ENCODE measurements at regions not wholly inside any gene's neighbourhood (a gene's known extent, or its start where the extent isn't known, plus 50 kb on each side); places are given as distances from the start of the nearest gene placed in this dataset.

DNA sequence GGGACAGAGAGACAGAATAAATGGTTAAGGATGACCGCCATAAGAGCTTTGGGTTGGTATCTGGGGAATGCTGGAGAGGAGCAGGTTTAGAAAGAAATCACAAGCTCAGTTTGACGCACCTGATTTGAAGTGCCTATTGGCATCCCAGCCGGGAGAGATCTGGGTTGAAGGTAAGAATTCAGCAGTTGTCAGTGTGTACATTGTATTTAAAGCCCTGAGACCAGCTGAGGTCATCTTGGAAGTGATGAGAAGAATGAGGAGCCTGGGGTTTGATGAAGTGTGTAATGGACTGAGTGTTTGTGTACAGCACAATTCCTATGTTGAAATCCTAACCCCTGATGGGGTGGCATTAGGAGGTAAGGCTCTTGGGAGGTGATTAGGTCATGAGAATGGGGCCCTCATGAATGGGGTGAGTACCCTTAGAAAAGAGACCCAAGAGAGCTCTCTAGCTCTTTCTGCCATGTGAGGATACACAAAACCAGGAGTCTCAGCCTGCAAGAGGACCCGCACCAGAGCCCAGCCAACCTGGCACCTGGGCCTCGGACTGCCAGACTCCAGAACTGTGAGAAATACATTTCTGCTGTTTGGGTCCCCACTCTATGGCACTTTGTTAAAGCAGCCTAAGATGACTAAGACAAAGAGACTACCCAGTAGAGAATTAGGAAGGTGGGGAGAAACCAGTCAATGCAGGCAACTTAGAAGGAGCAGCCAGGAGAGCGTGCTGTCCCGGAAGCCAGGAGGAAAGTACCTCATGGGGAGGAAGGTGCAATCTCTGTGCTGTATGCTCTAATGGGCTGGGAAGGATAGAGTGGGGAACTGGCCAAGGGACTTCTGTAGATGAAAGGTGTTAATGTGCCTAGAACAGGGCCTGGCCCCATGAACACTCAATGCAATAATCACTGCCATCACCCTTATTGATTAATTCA is 133.7 kb upstream of the SLC24A3 start:
- DNase-seq, result no peak

- DNase-seq, result no peak
These were observed 132.7 kb upstream of the SLC24A3 start for GRCh38 chr20:19079536-19080299.

DNA sequence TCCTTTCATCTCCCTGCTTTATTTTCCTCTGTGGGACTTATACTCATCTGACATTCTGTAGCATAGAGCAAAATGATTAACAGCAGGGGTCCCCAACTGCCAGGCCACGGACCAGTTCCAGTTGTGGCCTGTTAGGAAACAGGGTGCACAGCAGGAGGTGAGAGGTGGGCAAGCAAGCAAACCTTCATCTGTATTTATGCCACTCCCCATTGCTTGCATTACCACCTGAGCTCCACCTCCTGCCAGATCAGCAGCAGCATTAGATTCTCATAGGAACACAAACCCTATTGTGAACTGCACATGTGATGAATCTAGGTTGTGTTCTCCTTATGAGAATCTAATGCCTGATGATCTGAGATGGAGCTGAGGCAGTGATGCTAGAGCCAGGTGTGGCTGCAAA is 130.5 kb upstream of the SLC24A3 start:
- no peak for DNase-seq

DNA sequence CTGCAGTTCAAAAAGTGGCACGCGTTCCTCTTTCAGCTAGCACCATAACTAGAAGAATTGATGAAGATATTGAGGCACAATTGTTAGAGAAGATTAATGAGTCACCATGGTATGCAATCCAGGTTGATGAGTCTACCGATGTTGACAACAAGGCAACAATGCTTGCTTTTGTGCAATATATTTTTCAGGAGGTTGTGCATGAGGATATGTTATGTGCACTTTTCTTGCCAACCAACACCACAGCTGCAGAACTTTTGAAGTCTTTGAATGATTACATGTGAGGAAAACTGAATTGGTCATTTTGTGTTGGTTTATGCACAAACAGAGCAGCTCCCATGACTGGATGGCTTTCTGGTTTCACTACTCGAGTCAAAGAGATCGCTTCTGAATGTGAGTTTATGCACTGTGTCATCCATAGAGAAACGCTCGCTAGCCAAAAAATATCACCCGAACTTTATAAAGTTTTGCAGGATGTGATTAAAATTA is 129.3 kb upstream of the SLC24A3 start:
- DNase-seq, result no peak

- DNase-seq, result no peak
These were observed 122.1 kb upstream of the SLC24A3 start for GRCh38 chr20:19090332-19090731.

DNA sequence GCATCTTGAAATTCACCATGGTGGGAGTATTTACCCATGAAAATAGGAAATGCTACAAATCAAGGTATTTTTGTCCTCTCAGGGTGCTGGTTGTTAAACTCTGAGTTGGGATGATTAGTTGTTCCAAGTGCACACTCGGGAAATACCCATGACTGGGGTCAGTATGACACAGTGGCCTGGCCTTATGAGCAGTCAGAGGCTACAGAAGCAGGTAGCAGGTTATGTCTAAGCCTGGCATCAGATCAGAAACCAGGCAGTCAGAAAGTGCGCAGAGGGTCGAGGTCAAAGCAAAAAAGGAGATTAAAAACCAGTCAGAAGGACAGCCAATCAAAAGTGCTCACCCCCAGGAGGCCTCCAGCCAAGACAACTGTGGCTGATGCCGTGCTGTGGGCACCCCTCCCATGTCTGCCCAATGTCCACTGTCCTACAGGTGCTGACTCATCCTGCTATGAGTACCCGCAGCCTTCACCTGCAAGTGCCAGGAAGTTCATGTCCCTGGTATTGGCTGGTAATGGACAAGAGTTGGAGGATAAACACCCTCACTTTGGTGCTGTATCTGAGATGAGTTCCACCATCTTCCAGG is 117.4 kb upstream of the SLC24A3 start:
- DNase-seq, result no peak

GRCh38 chr20:19095762-19096161 is 116.7 kb upstream of the SLC24A3 start:
- no peak for DNase-seq

DNA sequence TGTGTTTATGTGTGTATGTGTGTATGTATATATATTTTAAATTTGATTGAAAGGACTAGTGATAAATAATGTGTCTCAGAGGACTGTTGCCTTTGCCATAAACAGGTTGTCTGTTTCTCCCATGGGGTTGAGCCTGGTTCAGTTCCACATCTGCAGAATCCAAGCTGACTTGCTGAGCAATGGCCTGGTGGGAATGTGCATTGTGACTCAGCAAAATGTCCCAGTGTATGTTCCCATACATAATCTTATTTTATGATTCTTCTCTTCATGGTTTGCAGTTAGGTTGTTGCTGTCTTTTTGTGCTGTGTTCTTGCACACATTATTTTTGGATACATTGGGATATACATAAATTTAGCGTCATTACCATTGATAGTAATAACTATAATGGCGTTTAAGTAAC is 115.6 kb upstream of the SLC24A3 start:
- DNase-seq, result no peak

GRCh38 chr20:19098117-19098516 is 114.3 kb upstream of the SLC24A3 start:
- no peak for DNase-seq

DNA sequence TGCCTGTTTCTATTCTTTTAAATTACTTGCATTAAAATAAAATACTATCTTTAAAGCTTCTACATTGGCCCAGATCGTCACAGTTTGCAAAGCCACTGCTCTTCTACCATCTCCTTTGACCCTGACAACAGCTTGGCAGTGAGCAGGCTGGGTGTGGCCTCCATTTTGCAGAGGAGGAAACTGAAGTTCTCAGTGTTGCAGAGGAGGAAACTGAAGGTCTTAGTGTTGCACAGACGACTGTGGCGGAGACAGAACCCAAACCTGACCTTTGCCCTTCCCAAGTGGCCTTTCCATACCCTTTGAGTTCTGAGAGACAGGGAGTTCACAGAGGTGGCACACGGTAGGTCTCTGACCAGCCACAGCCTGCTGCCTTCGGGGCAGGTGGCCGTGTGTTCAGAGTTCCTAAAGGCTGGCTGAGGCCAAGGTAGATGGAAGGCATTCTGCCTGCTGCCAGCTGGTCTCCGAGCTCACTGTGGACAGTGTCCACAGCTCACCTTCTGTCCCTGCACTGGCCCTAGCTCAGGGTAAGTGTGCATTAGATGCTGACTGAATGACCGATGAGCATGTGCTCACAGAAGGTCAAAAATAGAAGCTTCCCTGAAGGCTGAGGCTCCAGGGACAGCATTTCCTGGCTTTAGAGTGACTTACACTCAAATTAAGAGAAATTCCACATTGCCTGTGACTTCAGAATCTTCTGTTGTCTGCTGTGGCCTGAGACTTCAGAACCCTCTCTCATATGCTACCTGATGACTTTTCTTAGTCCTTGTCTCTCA is 113.5 kb upstream of the SLC24A3 start:
- no peak for DNase-seq

DNA sequence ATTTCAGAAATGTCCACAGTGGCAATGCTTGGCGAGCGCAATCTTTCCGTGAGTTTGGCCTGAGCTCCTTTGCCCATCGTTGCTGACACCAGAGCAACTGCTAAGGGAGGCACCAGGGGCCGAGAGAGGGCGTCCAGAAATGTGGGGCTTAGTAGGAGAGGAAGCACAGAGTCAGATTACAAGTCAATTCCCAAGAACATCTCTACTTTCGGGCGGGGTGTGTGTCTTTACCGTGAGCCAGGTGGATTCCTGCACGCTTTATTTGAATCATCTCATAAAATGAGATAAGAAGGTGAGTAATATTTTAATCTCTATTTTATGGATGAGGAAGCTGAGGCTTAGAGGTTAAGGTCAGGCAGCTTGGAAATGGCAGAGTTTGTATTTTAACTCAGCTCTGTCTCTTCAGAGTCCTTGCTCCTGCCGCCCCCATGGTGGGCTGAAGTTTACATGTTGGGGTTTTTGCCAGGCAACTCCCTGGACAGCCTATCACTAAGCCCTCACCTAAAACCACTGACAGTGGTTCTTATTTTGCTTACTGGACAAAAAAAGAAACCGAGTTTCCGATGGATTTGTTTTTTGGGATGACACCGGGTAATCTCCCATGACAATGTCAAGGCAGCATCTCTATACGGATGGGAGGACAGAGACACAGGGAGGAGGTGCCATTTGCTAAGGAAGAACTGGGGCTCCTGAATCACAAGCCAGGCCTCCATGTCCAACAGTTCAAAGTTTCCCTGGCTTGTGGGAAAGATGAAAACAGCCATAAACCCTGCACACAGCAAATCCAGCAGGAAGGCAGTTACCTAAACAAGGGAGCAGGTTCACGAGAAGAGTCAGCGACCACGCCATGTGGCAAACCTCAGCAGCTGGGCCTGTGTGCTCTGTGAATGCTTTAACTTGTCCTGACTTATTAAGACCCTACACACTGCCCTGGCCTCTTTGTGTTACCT is 112.6 kb upstream of the SLC24A3 start:
- DNase-seq, result no peak

DNA sequence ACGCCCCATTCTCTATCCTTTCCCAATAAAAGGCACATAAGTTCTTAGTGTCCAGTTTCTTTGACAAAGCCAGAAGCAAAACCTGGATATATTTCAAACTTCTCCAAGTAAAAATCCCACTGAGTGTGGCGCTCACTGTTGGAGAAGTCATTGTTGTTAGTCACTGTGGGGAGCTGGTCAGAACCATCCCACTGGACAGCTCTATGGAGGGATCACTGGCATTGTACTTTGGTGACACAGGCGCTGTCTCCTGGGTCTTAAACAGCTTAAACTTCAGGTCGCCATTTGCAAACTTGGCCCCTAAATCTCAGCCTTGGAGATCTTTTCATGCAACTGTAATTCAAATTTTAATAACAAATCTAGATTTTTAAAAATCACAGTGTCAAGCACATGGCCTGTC is 111.5 kb upstream of the SLC24A3 start:
- DNase-seq, result no peak

- no peak for DNase-seq
These were observed 108.3 kb upstream of the SLC24A3 start for GRCh38 chr20:19104186-19104585.

GRCh38 chr20:19108155-19108554 is 104.3 kb upstream of the SLC24A3 start:
- no peak for DNase-seq

DNA sequence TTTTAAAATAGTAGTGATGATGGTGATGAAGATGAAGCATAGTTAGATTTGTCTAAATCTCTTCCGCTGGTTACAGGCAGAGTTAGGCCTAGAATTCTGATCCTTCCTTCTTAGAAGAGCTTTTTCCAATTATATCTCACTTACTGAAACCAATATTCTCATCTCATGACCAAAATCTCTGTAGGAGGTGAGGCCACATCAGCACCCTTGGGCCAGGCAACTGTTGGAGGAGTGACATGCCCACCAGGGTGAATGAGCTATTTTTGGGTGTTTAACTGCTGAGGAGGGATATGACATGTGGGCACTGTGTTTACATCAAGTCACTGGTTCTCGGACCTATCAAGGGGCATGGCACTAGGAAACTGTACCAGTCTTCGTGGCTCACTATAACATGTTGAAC is 102.2 kb upstream of the SLC24A3 start:
- no peak for DNase-seq

GRCh38 chr20:19110881-19111460 is 101.5 kb upstream of the SLC24A3 start:
- no peak for DNase-seq

DNA sequence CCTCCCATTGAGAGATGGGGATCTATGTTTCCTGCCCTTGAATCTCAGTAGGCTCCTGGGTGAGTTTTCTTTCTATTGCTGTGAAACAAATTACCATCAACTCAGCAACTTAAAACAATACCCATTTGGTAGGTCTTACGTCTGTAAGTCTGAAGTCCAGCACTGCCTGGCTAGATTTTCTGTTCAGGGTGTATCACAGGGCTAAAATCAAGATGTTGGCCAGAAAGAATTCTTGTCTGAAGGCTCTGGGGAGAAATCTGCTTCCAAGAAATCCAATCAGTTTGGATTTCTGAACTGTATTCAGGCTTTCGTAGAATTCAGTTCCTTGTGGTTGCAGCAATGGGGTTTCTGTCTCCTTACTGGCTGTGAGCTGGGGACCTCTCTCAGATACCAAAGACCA is 99.6 kb upstream of the SLC24A3 start:
- no peak for DNase-seq

GRCh38 chr20:19113343-19113930 is 99.0 kb upstream of the SLC24A3 start:
- no peak for DNase-seq

- no peak for DNase-seq
These were observed 98.0 kb upstream of the SLC24A3 start for GRCh38 chr20:19114410-19114809.

- DNase-seq, result no peak
These were observed 96.9 kb upstream of the SLC24A3 start for GRCh38 chr20:19115581-19115980.

DNA sequence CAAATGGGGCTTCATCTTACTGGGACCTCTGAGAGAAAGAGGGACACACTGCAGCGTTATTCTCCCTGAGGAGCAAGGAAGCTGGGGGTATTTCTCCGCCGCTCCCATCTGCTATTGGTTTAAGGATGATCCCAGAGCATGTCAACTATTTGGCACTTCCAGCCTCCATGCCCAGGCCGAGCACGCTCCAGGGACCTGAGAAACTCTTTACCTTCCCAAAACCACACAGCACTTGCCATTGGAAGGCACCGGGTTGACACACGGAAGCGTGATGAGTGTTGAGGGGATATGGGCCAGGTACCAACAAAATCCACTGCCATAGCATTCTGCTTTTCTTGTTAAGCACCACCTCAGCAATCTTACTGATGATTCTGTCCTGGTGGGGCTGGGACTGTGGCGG is 92.4 kb upstream of the SLC24A3 start:
- no peak for DNase-seq
